Transverse colon (tissue), 3 donors: ENCODE measurements at regions not wholly inside any gene's neighbourhood (a gene's known extent, or its start where the extent isn't known, plus 50 kb on each side); places are given as distances from the start of the nearest gene placed in this dataset.

Experiments used
- POLR2A ChIP-seq: fragments of 450-650 bp; IDR thresholded peaks from one replicate; pipeline ENCODE4 v1.6.1; 2016; ENCODE audit warnings: antibody characterized with exemption, mild to moderate bottlenecking, moderate library complexity
- TF ChIP-seq, protein P1 (sequence below), 5 experiments: fragments of 200-600 bp in 3 of 5; fragments of 450-650 bp in 2 of 5; sonication (generic) in 3 of 5; IDR thresholded peaks; 1 replicate in 2 of 5; 2 replicates in 3 of 5; pipeline ENCODE4 v1.5.1; 2016 to 2017; ENCODE audit warnings: antibody characterized with exemption in 5 of 5, inconsistent platforms in 3 of 5, mild to moderate bottlenecking in 2 of 5, moderate library complexity in 1 of 5

DNA sequence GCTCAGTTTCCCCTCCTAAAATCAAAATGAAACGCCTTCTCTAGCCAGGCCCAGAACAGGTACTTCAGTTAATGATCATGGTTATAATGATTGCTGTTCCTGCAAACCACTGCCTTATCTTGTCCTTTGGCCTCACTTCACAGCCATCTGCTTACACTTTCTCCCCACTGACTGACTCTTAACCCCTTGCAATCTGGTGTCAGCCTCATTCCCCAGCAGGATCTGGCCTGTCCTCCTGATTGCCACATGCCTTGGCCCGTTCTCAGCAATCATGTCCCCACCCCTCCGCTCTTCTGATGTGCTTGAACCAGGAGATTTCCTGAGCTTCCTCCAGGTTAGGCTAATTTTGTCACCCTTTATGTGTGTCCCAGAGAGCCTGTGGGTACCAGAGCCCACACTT, 64.5 kb downstream of the KCNA1 start:
- TF ChIP-seq, protein P1, sequence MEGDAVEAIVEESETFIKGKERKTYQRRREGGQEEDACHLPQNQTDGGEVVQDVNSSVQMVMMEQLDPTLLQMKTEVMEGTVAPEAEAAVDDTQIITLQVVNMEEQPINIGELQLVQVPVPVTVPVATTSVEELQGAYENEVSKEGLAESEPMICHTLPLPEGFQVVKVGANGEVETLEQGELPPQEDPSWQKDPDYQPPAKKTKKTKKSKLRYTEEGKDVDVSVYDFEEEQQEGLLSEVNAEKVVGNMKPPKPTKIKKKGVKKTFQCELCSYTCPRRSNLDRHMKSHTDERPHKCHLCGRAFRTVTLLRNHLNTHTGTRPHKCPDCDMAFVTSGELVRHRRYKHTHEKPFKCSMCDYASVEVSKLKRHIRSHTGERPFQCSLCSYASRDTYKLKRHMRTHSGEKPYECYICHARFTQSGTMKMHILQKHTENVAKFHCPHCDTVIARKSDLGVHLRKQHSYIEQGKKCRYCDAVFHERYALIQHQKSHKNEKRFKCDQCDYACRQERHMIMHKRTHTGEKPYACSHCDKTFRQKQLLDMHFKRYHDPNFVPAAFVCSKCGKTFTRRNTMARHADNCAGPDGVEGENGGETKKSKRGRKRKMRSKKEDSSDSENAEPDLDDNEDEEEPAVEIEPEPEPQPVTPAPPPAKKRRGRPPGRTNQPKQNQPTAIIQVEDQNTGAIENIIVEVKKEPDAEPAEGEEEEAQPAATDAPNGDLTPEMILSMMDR (IDR thresholded peaks at IDR 0.05) = no peak
- TF ChIP-seq POLR2A = no peak
